Heart right ventricle (tissue), 16 donors: ENCODE measurements at regions not wholly inside any gene's neighbourhood (a gene's known extent, or its start where the extent isn't known, plus 50 kb on each side); places are given as distances from the start of the nearest gene placed in this dataset.

ENCODE experiments used
- ATAC-seq, 8 donors: fragments of 200-7000 bp; cut with Tn5 transposase; one replicate each; pipeline ENCODE4 v1.9.1; 2020; ENCODE audit warnings: mild to moderate bottlenecking in 8 of 8, moderate library complexity in 8 of 8, moderate number of reproducible peaks in 1 of 8
- DNase-seq, 2 donors: peaks; one replicate each; pipeline ENCODE4 v3.0.0-alpha.2; 2020
- H3K27ac ChIP-seq, 10 donors: fragments of 200-600 bp; sonication (generic) in 2 of 10; one replicate each; pipeline versions ENCODE4 v1.5.0 to v1.8.0; 2020 to 2022; ENCODE audit warnings: mild to moderate bottlenecking in 3 of 10
- H3K27me3 ChIP-seq, 7 donors: fragments of 200-600 bp; one replicate each; pipeline ENCODE4 v1.8.0; 2021 to 2022; ENCODE audit warnings: mild to moderate bottlenecking in 2 of 7
- H3K36me3 ChIP-seq, 9 donors: fragments of 200-600 bp; sonication (generic) in 1 of 9; one replicate each; pipeline versions ENCODE4 v1.5.0 to v1.8.0; 2020 to 2022; ENCODE audit warnings: mild to moderate bottlenecking in 2 of 9
- H3K4me1 ChIP-seq, 9 donors: fragments of 200-600 bp; sonication (generic) in 1 of 9; one replicate each; pipeline versions ENCODE4 v1.5.0 to v1.8.0; 2020 to 2022; ENCODE audit warnings: mild to moderate bottlenecking in 4 of 9
- H3K4me3 ChIP-seq, 10 donors: fragments of 200-600 bp; sonication (generic) in 2 of 10; one replicate each; pipeline versions ENCODE4 v1.5.0 to v1.8.0; 2020 to 2022; ENCODE audit warnings: mild to moderate bottlenecking in 7 of 10, moderate library complexity in 2 of 10
- H3K9me3 ChIP-seq, 11 donors: fragments of 200-600 bp in 10 of 11; sonication (generic) in 2 of 11; one replicate each; pipeline versions ENCODE4 v1.5.0 to v1.8.0; 2013 to 2022; ENCODE audit warnings: mild to moderate bottlenecking in 2 of 11, control low read depth in 1 of 11, moderate library complexity in 1 of 11
- CTCF ChIP-seq, 9 donors: fragments of 200-600 bp; sonication (generic) in 2 of 9; IDR thresholded peaks; one replicate each; pipeline versions ENCODE4 v1.5.0 to v1.8.0; 2021 to 2022; ENCODE audit warnings: antibody characterized with exemption in 9 of 9, mild to moderate bottlenecking in 5 of 9, moderate library complexity in 1 of 9
- WGBS, 2 donors: extraction: QIAGEN DNeasy Blood & Tissue Kit; methylation state at CpG; one replicate each; pipeline ENCODE4 v1.1.7; 2013; ENCODE audit warnings: inconsistent platforms in 1 of 2; 5-methylcytosine and 5-hydroxymethylcytosine counted together
- intact Hi-C, 10 donors: fragments of 100-400 bp; cut with DNase I; formaldehyde crosslinking; loops; one replicate each; pipeline versions ENCODE4 v1.11.1 to v1.14.2; 2022
- donor health status: Arrhythmogenic right ventricular cardiomyopathy.
- donor health status: ischemic (EF 13 %, LVEDD 7.1; RV severe dilation, severe dysfunction).
- donor health status: healthy with polysubstance abuse.
- donor health status: DM: no; HTN: yes; CAD: no.
- donor health status: DM: no; HTN: no; CAD: no.
- donor health status: ischemic (EF 25% LVEDD 6.9; RV normal size, moderate dysfunction).
- donor health status: ischemic (EF 25% LVEDD 5.7; RV mildly dilated, moderate dysfunction).
- donor health status: healthy.
- donor health status: DM: yes; HTN: yes; CAD: no.
- donor health status: Ischemic cardiomyopathy.
- donor health status: ischemic (EF 35%, LVEDD 5.7; RV mildly dilated, moderate dysfunction).
- donor health status: nonischemic (EF 11% LVEDD 7.7; RV severe dilation, severe dysfunction).
- donor health status: DM: yes; HTN: yes; CAD: no.
- donor health status: PGD.
- donor health status: ischemic (EF 29% LVEDD 5.4; RV normal size, mild dysfunction).
- donor health status: nonischemic (EF 23%, LVEDD 6.1; RV moderate dilation, normal function).

GRCh38 chr18:25798046-25798445 lies 292.4 kb downstream of the SS18 start:
- TF ChIP-seq CTCF (IDR thresholded peaks at IDR 0.05) = no peak
- no peaks in the 10 kb centered on the region for H3K9me3 ChIP-seq
- H3K27me3 ChIP-seq = peaks cover 0 to 3% (median 0%) of the 10 kb centered on the region in 7 donors
- H3K4me3 ChIP-seq = no peak overlapping the region
- no peak for DNase-seq
- no peak for ATAC-seq
- WGBS, 2 donors = 50 to 61% methylated on average over 4 of the region's 4 CpGs
- no peak overlapping the region for H3K27ac ChIP-seq
- H3K36me3 ChIP-seq = no peaks in the 10 kb centered on the region
- no peaks in the 10 kb centered on the region for H3K4me1 ChIP-seq
- intact Hi-C loops = no loop called here

- H3K27me3 ChIP-seq = peaks cover 0 to 3% (median 0%) of the 10 kb centered on the region in 7 donors
- no peak overlapping the region for H3K27ac ChIP-seq
- 75% methylated on average over 10 of the region's 10 CpGs for WGBS, 2 donors
- H3K4me3 ChIP-seq = no peak overlapping the region
- no peak for TF ChIP-seq CTCF (IDR thresholded peaks at IDR 0.05)
- H3K9me3 ChIP-seq = no peaks in the 10 kb centered on the region
- no peaks in the 10 kb centered on the region for H3K36me3 ChIP-seq
- intact Hi-C loops = no loop called here
- ATAC-seq (no peak), DNase-seq (no peak)
- no peaks in the 10 kb centered on the region for H3K4me1 ChIP-seq
Measured at GRCh38 chr18:25795213-25795612, 295.2 kb downstream of the SS18 start.

DNA sequence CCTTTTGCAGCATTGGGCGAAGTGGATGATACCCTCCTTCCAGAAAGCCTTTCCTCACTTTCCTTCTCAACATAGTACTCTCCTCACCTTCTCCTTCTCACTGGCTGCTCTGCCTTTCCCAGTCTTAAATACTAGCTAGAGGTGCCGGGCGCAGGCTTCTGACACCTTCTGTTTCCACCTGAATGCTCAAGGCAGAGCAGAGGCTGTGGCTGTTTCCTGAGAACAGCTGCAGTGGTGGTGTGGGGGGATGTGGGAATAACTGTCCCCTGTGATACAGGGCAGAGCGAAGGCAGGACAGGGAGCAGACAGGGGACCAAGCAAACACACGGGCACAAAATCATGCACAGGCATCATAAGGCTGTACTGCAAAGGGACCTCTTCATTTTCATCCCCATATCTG lies 303.1 kb downstream of the SS18 start:
- no peaks in the 10 kb centered on the region for H3K36me3 ChIP-seq
- H3K27me3 ChIP-seq = no peaks in the 10 kb centered on the region
- no peak for DNase-seq
- H3K9me3 ChIP-seq = no peaks in the 10 kb centered on the region
- H3K4me1 ChIP-seq = no peaks in the 10 kb centered on the region
- H3K27ac ChIP-seq = no peak overlapping the region
- no peak overlapping the region for H3K4me3 ChIP-seq
- intact Hi-C loops = no loop called here
- no peak for ATAC-seq
- WGBS, 2 donors = 90 to 94% methylated on average over 5 of the region's 5 CpGs
- TF ChIP-seq CTCF (IDR thresholded peaks at IDR 0.05) = no peak

DNA sequence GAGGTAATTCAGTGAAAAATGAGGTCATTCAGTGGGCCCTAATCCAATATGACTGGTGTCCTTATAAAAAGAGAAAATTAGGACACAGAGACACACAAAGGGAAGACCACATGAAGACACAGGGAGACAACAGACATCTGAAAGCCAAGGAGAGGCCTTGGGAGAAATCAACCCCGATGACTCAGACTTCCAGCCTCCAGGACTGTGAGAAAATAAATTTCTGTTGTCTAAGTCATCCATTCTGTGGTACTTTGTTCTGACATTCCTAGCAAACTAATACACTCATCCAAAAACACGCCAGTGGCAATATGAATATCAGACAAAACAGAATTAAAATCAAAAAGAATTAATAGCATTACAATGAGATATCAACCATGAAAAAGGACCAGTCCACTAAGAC lies 303.7 kb downstream of the SS18 start:
- TF ChIP-seq CTCF (IDR thresholded peaks at IDR 0.05) = no peak
- no peak for ATAC-seq

DNA sequence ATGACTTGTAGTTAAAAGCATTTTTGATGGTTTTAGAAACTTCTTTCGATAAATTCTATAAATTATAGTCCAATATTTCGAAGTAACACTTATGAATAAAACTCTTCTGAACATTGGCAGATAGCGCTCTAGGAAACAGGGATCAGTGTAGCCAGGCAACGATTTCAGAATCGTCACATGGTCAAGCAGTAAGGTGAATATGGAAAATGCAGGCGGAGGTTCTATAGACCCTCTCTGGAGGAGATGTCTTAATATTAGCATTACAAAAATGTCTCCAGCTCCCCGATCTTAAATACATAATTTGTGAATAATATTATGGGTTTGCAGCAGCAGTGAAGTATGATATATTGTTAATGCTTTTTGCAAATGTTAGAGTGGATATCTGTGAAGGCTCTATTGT lies 310.3 kb downstream of the SS18 start:
- H3K4me3 ChIP-seq = no peak overlapping the region
- no peaks in the 10 kb centered on the region for H3K27me3 ChIP-seq
- no peaks in the 10 kb centered on the region for H3K36me3 ChIP-seq
- no peaks in the 10 kb centered on the region for H3K4me1 ChIP-seq
- DNase-seq (no peak), ATAC-seq (no peak)
- no peak overlapping the region for H3K27ac ChIP-seq
- no peak for TF ChIP-seq CTCF (IDR thresholded peaks at IDR 0.05)
- H3K9me3 ChIP-seq = no peaks in the 10 kb centered on the region
- intact Hi-C loops = no loop called here
- 81 to 82% methylated on average over 7 of the region's 7 CpGs for WGBS, 2 donors

More for the DNA sequence above, 303.7 kb downstream of the SS18 start:
- Histone ChIP-seq H3K36me3 (no peaks in the 10 kb centered on the region), H3K4me3 (no peak overlapping the region), H3K27ac (no peak overlapping the region), H3K4me1 (no peaks in the 10 kb centered on the region), H3K9me3 (no peaks in the 10 kb centered on the region), H3K27me3 (no peaks in the 10 kb centered on the region)
- WGBS, 2 donors = 78 to 83% methylated on average over 2 of the region's 2 CpGs
- intact Hi-C loops = no loop called here
- no peak for DNase-seq
